Hematopoietic multipotent progenitor cell treated with erythropoietin and hydrocortisone succinate and interleukin-3 and kit ligand, for 15 days (in vitro differentiated cells): ENCODE measurements at regions not wholly inside any gene's neighbourhood (a gene's known extent, or its start where the extent isn't known, plus 50 kb on each side); places are given as distances from the start of the nearest gene placed in this dataset.
"Not testable (repeated sequence)": the region's sequence is repeated elsewhere in the genome, so short reads cannot be mapped to it uniquely, and the experiment has no call there.

Source experiments
- DNase-seq: peaks from one replicate; pipeline ENCODE4 v3.0.0-alpha.2; 2015; ENCODE audit warnings: low spot score

DNA sequence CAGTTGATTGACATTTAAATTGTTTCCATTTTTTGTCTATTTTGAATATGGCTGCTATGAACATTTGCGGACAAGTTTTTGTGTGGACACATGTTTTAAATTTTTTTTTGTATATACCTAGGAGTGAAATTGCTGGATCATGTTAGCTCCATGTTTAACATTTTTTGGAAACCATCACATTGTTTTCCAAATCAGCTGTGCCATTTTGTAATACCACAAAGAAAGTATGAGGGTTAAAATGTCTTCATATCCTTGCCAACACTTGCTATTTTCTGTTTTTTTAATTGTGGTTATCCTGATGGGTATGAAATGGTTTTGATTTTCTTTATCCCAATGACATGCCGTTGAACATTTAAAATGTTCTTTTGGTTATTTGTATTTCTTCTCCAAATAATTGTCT lies 52.1 kb downstream of the CARTPT start:
- DNase-seq: no peak

DNA sequence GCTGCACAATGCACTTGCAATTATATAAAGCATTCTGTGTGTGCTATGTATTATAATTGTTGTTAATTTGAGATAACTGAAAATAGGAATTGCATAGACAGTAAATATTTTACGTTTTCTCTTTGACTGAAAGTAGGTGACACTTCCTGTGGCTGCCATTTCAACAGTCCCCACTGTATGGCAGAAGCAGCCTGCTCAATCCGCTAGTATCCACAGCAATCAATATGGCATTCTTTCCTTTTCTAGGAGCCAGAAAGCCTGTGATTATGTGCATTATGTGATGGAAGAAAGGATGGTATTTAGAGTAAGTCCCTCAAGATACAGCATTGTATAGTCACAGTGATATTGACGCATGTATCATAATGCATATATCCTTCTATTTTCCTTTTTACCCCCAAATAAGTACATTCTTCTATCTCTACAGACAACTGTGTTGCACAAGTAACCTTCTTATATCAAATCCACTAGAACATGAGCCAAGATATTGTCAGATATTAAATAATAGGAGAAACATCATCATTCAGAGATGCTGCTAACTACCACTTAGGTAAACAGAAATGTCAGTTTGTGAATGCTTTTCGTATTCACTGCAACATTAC lies 59.7 kb downstream of the CARTPT start:
- no peak for DNase-seq

- no peak for DNase-seq
Observed at GRCh38 chr5:71780597-71780996, 61.5 kb downstream of the CARTPT start.

- DNase-seq: no peak
Observed at GRCh38 chr5:71782393-71782770, 63.3 kb downstream of the CARTPT start.

- peak; percentile 19 for DNase-seq
Observed at GRCh38 chr5:71782771-71783770, 64.0 kb downstream of the CARTPT start.

DNA sequence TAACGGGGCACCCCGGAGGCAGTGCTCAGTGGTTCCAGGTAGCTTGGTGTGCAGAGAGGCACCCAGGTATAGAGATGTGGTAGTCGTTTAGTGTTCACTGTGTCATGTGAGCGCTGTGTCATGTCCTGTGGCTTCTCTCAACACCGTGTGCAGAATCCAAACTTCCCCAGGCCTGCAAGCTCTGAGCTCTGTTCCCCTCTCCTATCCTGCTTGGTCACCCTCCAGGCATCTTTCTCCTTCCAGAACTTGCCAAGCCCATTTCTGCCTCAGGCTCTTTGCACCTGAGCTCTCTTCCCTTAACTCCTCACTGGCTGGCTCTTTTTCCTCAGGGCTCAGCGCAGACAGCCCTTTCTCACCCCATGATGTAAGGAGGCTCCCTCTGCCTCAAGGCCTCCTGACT lies 64.8 kb downstream of the CARTPT start:
- no peak for DNase-seq

- DNase-seq: no peak
Observed at GRCh38 chr5:71786337-71787055, 67.4 kb downstream of the CARTPT start.

DNA sequence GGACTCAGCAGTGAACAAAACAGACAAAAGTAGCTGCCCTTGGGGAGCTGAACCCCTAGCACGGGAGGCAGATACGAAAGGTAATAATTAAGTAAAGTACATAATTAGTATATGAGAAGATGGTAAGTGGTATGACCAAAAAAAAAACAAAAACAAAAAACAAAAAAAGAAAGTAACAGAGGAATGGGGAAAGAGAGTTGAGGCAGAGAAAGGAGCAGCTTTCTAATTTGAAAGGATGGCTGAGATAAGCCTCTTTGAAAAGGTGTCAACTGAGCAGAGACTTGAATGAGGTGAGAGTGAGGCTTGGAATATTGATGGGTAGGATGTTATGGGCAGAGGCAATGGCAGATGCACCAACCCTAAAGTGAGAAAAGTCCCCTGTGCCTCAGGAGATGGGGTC lies 69.7 kb downstream of the CARTPT start:
- DNase-seq: no peak

DNA sequence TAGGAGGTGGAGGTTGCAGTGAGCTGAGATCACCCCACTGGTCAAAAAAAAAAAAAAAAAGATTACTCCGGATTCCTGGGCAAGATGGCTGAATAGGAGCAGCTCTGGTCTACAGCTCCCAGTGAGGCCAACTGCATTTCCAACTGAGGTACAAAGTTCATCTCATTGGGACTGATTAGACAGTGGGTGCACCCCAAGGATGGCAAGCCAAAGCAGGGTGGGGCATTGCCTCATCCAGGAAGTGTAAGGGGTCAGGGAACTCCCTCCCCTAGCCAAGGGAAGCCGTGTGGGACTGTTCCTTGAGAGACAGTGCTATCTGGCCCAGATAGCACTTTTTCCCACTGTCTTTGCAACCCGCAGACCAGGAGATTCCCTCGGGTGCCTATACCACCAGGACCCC lies 70.7 kb downstream of the CARTPT start:
- no peak for DNase-seq

- DNase-seq: no peak
Observed at GRCh38 chr5:71790433-71790832, 71.4 kb downstream of the CARTPT start.

DNA sequence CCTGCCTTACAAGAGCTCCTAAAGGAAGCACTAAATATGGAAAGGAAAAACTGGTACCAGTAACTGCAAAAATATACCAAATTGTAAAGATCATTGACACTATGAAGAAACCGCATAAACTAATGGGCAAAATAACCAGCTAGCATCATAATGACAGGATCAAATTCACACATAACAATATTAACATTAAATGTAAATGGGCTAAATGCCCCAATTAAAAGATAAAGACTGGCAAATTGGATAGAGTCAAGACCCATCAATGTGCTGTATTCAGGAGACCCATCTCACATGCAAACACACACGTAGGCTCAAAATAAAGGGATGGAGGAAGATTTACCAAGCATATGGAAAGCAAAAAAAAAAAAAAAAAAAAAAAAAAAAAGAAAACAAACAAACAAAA lies 73.0 kb downstream of the CARTPT start:
- not testable (repeated sequence) for DNase-seq

DNA sequence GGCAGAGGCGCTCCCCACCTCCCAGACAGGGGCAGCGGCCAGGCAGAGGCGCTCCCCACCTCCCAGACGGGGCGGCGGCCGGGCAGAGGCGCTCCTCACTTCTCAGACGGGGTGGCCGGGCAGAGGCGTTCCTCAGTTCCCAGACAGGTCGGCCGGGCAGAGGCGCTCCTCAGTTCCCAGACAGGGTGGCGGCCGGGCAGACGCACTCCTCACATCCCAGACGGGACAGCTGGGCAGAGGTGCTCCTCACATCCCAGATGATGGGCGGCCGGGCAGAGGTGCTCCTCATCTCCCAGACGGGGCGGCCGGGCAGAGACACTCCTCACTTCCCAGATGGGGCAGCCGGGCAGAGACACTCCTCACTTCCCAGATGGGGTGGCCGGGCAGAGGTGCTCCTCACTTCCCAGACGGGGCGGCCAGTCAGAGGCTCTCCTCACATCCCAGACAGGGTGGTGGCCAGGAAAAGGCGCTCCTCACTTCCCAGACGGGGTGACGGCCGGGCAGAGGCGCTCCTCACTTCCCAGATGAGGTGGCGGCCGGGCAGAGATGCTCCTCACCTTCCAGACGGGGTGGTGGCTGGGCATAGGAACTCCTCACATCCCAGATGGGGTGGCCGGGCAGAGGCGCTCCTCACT lies 75.1 kb downstream of the CARTPT start:
- DNase-seq: no peak

DNA sequence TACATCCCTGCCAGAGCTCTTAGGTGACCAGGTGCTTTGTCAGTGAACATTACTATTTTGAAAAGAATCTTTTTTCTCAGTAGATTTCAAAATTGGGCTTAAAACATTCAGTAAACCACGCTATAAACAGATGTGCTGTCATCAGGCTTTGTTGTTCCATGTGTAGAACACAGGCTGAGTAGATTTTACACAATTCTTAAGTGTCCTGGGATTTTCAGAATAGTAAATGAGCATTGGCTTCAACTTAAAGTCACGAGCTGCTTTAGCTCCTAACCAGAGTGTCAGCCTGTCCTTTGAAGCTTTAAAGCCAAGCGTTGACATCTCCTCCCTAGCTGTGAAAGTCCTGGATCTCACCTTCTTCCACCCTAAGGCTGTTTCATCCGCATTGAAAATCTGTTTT lies 83.6 kb downstream of the CARTPT start:
- no peak for DNase-seq

- no peak for DNase-seq
Observed at GRCh38 chr5:71806711-71807110, 87.6 kb downstream of the CARTPT start.

DNA sequence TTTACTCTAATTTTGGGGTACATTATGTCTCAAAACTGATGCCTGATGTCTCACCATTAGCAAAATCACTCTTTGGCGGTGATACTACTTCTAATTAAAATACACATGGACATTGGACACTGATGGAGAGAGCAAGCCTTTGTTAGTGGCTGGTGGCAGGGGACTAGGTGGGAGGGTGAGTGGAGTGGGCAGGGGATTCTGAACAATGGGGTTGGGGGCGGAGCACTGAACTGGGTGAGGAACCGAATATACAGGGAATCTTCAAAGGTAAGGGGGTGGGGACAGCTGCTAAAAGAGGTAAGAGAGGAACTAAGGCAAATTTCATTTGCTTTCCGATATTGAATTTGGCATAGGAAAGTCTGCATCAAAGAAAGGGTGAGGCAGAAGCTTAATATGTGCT lies 88.8 kb downstream of the CARTPT start:
- DNase-seq: no peak

GRCh38 chr5:71809446-71809845 lies 90.4 kb downstream of the CARTPT start:
- DNase-seq: no peak

DNA sequence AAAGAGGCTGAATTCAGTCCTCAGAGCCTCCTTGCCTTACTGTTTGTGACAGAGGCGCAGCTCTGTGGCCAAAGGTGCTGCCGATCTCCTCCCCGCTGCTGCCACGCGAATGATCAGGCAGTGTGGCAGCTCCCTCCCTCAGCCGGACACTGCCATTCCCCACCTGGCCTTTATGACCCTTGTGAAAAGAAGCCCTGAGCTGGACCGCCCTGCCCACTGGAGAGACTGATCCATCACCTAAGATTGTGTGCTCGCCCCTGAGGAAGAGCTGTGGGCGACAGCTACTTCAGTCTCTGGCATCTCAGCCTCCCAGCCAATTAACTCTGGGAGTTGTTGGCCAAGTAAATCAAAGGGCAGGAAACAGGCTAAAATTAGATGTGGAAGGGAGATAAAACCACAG lies 90.9 kb downstream of the CARTPT start:
- DNase-seq: no peak

DNA sequence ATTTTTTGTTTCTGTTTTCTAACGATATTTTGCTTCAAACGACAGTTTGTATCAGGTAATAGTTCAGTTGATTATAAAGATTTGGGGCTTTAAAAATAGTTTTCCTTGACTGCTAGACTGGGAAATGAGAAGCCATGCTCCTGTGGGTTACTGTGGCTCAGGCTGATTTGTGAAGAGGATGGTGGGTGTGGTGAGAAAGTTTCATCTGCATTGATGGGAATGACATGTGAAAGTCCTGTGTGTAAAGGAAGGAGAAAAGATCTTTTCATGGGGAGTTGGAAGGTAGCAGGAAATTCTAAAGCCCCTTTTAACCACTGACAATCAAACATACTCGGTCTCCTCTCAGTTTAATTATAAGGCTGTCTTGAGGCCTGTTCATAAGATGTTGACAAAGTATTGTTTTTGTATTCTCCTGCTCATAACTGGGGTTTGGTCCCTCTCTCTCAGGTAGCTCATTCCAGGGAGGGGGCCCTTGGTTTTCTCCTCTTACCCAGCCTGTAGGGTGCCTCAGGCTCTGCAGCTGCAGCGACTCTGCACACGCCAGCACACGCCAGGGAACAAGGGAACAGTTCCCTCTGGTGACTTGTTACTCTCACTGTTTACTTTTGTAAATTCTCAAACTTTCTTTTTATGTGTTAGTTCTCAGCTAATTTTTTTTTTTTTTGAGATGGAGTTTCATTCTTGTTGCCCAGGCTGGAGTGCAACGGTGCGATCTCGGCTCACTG lies 91.6 kb downstream of the CARTPT start:
- DNase-seq: no peak

GRCh38 chr5:71811779-71812178 lies 92.7 kb downstream of the CARTPT start:
- DNase-seq: no peak

- no peak for DNase-seq
Observed at GRCh38 chr5:71816307-71816706, 97.2 kb downstream of the CARTPT start.

DNA sequence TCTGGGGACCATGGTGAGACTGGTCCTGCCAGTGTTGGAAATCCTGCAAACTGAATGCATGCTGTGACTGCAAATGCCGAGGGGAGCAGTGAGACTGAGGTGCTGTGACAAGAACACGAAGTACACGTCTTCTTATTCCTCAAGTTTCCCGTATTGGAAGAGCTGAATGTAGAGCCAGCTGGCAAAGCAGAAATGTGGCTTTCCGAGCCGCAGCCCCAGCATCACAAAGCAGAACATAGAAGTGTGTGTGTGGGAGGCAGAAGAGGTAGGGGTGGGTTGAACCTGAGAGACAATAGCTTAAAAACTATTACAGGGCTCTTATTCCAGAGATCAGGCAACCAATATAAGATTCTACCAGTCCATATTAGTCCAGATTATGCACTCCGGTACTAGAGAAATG lies 98.8 kb downstream of the CARTPT start:
- no peak for DNase-seq

GRCh38 chr5:71821029-71821428 lies 102.0 kb downstream of the CARTPT start:
- DNase-seq: no peak
